GM12891 (cell line): ENCODE measurements at regions not wholly inside any gene's neighbourhood (a gene's known extent, or its start where the extent isn't known, plus 50 kb on each side); places are given as distances from the start of the nearest gene placed in this dataset.

Source experiments
- PAX5 ChIP-seq: IDR thresholded peaks from 2 replicates; pipeline ENCODE4 v1.6.1; 2011; ENCODE audit warnings: low read length, moderate library complexity, mild to moderate bottlenecking; ENCODE audit not compliant: insufficient read depth, severe bottlenecking
- POLR2A ChIP-seq: IDR thresholded peaks from 2 replicates; pipeline ENCODE4 v1.6.1; 2011; ENCODE audit warnings: low read depth, low read length, control low read depth
- POLR2AphosphoS5 ChIP-seq: IDR thresholded peaks from 2 replicates; pipeline ENCODE4 v1.6.1; 2011; ENCODE audit warnings: low read depth, low read length, control low read depth
- POU2F2 ChIP-seq: IDR thresholded peaks from 2 replicates; pipeline ENCODE4 v1.6.1; 2011; ENCODE audit warnings: low read depth, mild to moderate bottlenecking, control low read depth, low read length, moderate library complexity
- SPI1 ChIP-seq: IDR thresholded peaks from 2 replicates; pipeline ENCODE4 v1.6.1; 2011; ENCODE audit warnings: low read depth, low read length, control low read depth
- TAF1 ChIP-seq: IDR thresholded peaks from 2 replicates; pipeline ENCODE4 v1.6.1; 2011; ENCODE audit warnings: low read depth, low read length, control low read depth

DNA sequence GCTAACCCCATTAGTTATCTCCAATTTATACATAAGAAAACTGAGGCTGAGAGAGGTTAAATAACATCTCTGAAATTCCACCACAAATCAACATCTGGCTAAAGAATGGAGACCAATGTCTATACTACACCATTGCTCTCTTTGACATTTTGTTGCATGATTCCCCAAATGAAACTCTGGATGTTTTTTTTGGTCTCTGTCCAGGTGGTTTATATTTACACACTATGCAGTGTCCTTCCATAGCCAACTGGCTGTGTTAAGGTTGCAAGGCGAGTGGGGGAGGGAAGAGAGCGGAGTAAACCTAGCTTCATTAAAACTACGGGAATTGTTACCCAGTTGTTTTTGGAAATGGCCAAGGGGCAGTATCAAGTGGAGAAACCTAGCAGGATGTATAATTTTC lies 67.2 kb downstream of the KIF4B start:
- TF ChIP-seq POLR2A (no peak), POLR2AphosphoS5 (no peak), TAF1 (no peak), SPI1 (no peak), POU2F2 (no peak), PAX5 (no peak)
